Endodermal cell (in vitro differentiated cells): ENCODE measurements at regions not wholly inside any gene's neighbourhood (a gene's known extent, or its start where the extent isn't known, plus 50 kb on each side); places are given as distances from the start of the nearest gene placed in this dataset.
A peak's percentile ranks its signal among the peaks of the same experiment; 100 is the strongest.

Experiments
- DNase-seq: peaks from one replicate; pipeline ENCODE4 v3.0.0-alpha.2; 2017
- H3K27ac ChIP-seq: 2 replicates; pipeline ENCODE4 v1.5.1; 2013; ENCODE audit warnings: mild to moderate bottlenecking, low read depth, low read length, moderate library complexity
- H3K27me3 ChIP-seq: 2 replicates; pipeline ENCODE4 v1.6.1; 2013; ENCODE audit warnings: mild to moderate bottlenecking, low read length, moderate library complexity; ENCODE audit not compliant: insufficient read depth, control insufficient read depth, poor library complexity, severe bottlenecking
- H3K36me3 ChIP-seq: 2 replicates; pipeline ENCODE4 v1.7.0; 2013; ENCODE audit warnings: mild to moderate bottlenecking, low read length, moderate library complexity; ENCODE audit not compliant: control insufficient read depth, insufficient read depth
- H3K4me1 ChIP-seq: one replicate; pipeline ENCODE4 v1.7.0; 2013; ENCODE audit warnings: low read length; ENCODE audit not compliant: control insufficient read depth, insufficient read depth
- H3K4me3 ChIP-seq: 2 replicates; pipeline ENCODE4 v1.5.1; 2013; ENCODE audit warnings: mild to moderate bottlenecking, low read length, moderate library complexity
- H3K9ac ChIP-seq: 2 replicates; pipeline ENCODE4 v1.6.1; 2013; ENCODE audit warnings: mild to moderate bottlenecking, low read length, moderate library complexity; ENCODE audit not compliant: poor library complexity, severe bottlenecking; ENCODE audit errors: extremely low read depth
- H3K9me3 ChIP-seq: 2 replicates; pipeline ENCODE4 v1.6.1; 2013; ENCODE audit warnings: mild to moderate bottlenecking, low read length, moderate library complexity; ENCODE audit not compliant: control insufficient read depth
- H3K27ac Mint-ChIP-seq: 2 replicates; pipeline ENCODE4 v1.8.0; 2020; ENCODE audit warnings: mixed read lengths
- H3K27me3 Mint-ChIP-seq: 2 replicates; pipeline ENCODE4 v1.8.0; 2021; ENCODE audit warnings: mild to moderate bottlenecking, mixed read lengths; ENCODE audit not compliant: insufficient read depth
- H3K36me3 Mint-ChIP-seq: 2 replicates; pipeline ENCODE4 v1.8.0; 2020; ENCODE audit warnings: low read depth, mixed read lengths
- H3K4me1 Mint-ChIP-seq: 2 replicates; pipeline ENCODE4 v1.8.0; 2020; ENCODE audit warnings: mixed read lengths
- H3K4me3 Mint-ChIP-seq: 2 replicates; pipeline ENCODE4 v1.8.0; 2020; ENCODE audit warnings: mild to moderate bottlenecking, moderate library complexity, mixed read lengths
- H3K9me3 Mint-ChIP-seq: 2 replicates; pipeline ENCODE4 v1.8.0; 2020; ENCODE audit warnings: mild to moderate bottlenecking, mixed read lengths
- WGBS, 2 experiments: methylation state at CpG; one replicate each; pipeline versions ENCODE4 v1.1.5 to v1.1.7; 2013; ENCODE audit warnings: missing lambda C conversion rate in 2 of 2, mixed read lengths in 1 of 2; ENCODE audit not compliant: insufficient coverage in 1 of 2, insufficient read length in 1 of 2; 5-methylcytosine and 5-hydroxymethylcytosine counted together
- TF ChIP-seq, protein P1 (sequence below): fragments of 200-600 bp; sonication (generic); conservative IDR thresholded peaks from 2 replicates; pipeline ENCODE4 v1.5.0; 2021; ENCODE audit warnings: antibody characterized with exemption, mild to moderate bottlenecking

GRCh38 chr22:27668828-27669797, 132.4 kb downstream of the MN1 start:
- Histone ChIP-seq H3K4me1 (peaks cover 13% of the 10 kb centered on the region), H3K9me3 (peaks cover 5% of the 10 kb centered on the region), H3K27me3 (no peaks in the 10 kb centered on the region), H3K9ac (no peak overlapping the region), H3K27ac (no peak overlapping the region), H3K4me3 (no peak overlapping the region), H3K36me3 (no peaks in the 10 kb centered on the region)
- Mint-ChIP-seq H3K9me3 (peaks cover 11% of the 10 kb centered on the region), H3K4me1 (peaks cover 26% of the 10 kb centered on the region), H3K27me3 (no peaks in the 10 kb centered on the region), H3K27ac (peak overlapping the region; percentile 85), H3K4me3 (no peak overlapping the region), H3K36me3 (peaks cover 2% of the 10 kb centered on the region)
- TF ChIP-seq, protein P1, sequence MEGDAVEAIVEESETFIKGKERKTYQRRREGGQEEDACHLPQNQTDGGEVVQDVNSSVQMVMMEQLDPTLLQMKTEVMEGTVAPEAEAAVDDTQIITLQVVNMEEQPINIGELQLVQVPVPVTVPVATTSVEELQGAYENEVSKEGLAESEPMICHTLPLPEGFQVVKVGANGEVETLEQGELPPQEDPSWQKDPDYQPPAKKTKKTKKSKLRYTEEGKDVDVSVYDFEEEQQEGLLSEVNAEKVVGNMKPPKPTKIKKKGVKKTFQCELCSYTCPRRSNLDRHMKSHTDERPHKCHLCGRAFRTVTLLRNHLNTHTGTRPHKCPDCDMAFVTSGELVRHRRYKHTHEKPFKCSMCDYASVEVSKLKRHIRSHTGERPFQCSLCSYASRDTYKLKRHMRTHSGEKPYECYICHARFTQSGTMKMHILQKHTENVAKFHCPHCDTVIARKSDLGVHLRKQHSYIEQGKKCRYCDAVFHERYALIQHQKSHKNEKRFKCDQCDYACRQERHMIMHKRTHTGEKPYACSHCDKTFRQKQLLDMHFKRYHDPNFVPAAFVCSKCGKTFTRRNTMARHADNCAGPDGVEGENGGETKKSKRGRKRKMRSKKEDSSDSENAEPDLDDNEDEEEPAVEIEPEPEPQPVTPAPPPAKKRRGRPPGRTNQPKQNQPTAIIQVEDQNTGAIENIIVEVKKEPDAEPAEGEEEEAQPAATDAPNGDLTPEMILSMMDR = no peak
- 89% methylated on average over 5 to 7 of the region's 7 CpGs for WGBS, 2 experiments
- peak; percentile 68 for DNase-seq

GRCh38 chr22:27669798-27670599, 131.6 kb downstream of the MN1 start:
- Histone ChIP-seq H3K4me3 (no peak overlapping the region), H3K9ac (peak overlapping the region; percentile 91), H3K36me3 (no peaks in the 10 kb centered on the region), H3K9me3 (peaks cover 5% of the 10 kb centered on the region), H3K27ac (peak overlapping the region; percentile 97), H3K27me3 (no peaks in the 10 kb centered on the region), H3K4me1 (peaks cover 13% of the 10 kb centered on the region)
- Mint-ChIP-seq H3K9me3 (peaks cover 11% of the 10 kb centered on the region), H3K36me3 (peaks cover 2% of the 10 kb centered on the region), H3K4me1 (peaks cover 26% of the 10 kb centered on the region), H3K4me3 (no peak overlapping the region), H3K27me3 (no peaks in the 10 kb centered on the region), H3K27ac (peak overlapping the region; percentile 85)
- 75 to 81% methylated on average over 9 to 13 of the region's 13 CpGs for WGBS, 2 experiments
- TF ChIP-seq, protein P1 = no peak
- peak; percentile 65 for DNase-seq

DNA sequence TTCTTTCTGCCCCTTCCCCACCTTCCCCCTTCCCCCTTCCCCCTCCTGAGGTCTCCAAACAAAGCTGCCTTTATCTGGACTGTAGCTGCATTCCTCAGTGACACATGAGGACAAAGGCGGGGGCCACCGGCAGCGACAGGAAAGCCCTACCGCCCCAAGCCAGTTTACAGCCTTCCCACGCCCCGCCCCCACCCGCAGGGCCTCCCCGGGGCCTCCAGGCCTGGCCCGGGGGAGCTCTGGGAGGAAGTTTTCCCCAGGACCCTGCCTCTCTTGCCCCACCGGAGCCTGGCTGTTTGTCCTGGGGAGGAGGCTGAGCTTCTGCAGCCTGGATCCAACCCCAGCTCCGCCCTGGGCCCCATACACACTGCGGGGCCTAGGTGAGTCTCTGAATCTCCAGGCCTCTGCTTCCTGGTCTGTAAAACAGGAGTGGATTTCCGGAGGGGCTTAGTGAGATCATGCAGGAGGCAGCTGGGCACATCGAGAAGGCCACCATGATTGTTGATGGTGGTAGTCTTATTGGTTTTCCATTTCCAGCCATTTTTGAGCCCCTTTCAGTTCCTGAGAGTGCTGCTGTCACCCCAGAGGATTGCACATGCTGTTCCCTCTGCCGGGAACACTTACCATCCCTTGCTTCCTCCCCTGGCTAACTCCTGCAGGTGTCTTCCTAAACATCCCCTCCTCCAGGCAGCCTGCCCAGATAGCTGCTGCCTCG, 130.7 kb downstream of the MN1 start:
- peak overlapping the region; percentile 97 for H3K27ac ChIP-seq
- peak overlapping the region; percentile 91 for H3K9ac ChIP-seq
- WGBS, 2 experiments = 3 to 10% methylated on average over 7 to 16 of the region's 16 CpGs
- no peaks in the 10 kb centered on the region for H3K27me3 Mint-ChIP-seq
- H3K4me3 Mint-ChIP-seq = no peak overlapping the region
- DNase-seq = peak; percentile 95
- H3K4me1 ChIP-seq = peaks cover 13% of the 10 kb centered on the region
- H3K9me3 Mint-ChIP-seq = peaks cover 8% of the 10 kb centered on the region
- TF ChIP-seq, protein P1 = no peak
- peak overlapping the region; percentile 96 for H3K27ac Mint-ChIP-seq
- peaks cover 5% of the 10 kb centered on the region for H3K9me3 ChIP-seq
- peaks cover 26% of the 10 kb centered on the region for H3K4me1 Mint-ChIP-seq
- H3K27me3 ChIP-seq = no peaks in the 10 kb centered on the region
- H3K36me3 Mint-ChIP-seq = peaks cover 2% of the 10 kb centered on the region
- H3K4me3 ChIP-seq = peak overlapping the region; percentile 67
- no peaks in the 10 kb centered on the region for H3K36me3 ChIP-seq
